Forelimb muscle (tissue), 1 donor: ENCODE measurements at regions not wholly inside any gene's neighbourhood (a gene's known extent, or its start where the extent isn't known, plus 50 kb on each side); places are given as distances from the start of the nearest gene placed in this dataset.

Source experiments
- DNase-seq: peaks from one replicate; pipeline ENCODE4 v3.0.0-alpha.2; 2013; ENCODE audit warnings: low read depth

- DNase-seq, result no peak
Measured at GRCh38 chr11:116445108-116446047, 327.4 kb downstream of the BUD13 start.

- DNase-seq, result no peak
Measured at GRCh38 chr11:116442238-116442752, 330.5 kb downstream of the BUD13 start.

GRCh38 chr11:116439361-116439677 is 333.5 kb downstream of the BUD13 start:
- DNase-seq, result no peak

- DNase-seq, result no peak
Measured at GRCh38 chr11:116438651-116439360, 334.0 kb downstream of the BUD13 start.

GRCh38 chr11:116434986-116435385 is 337.8 kb downstream of the BUD13 start:
- no peak for DNase-seq

GRCh38 chr11:116432301-116432700 is 340.5 kb downstream of the BUD13 start:
- DNase-seq, result no peak

GRCh38 chr11:116431842-116432241 is 340.9 kb downstream of the BUD13 start:
- no peak for DNase-seq

- DNase-seq, result no peak
Measured at GRCh38 chr11:116428638-116428975, 344.2 kb downstream of the BUD13 start.

GRCh38 chr11:116427903-116428637 is 344.7 kb downstream of the BUD13 start:
- peak; percentile 2 for DNase-seq

GRCh38 chr11:116427337-116427902 is 345.4 kb downstream of the BUD13 start:
- no peak for DNase-seq

- DNase-seq, result no peak
Measured at GRCh38 chr11:116426761-116427160, 346.0 kb downstream of the BUD13 start.

- no peak for DNase-seq
Measured at GRCh38 chr11:116424615-116425261, 348.0 kb downstream of the BUD13 start.

- DNase-seq, result no peak
Measured at GRCh38 chr11:116422956-116423600, 349.7 kb downstream of the BUD13 start.

- DNase-seq, result no peak
Measured at GRCh38 chr11:116422556-116422955, 350.2 kb downstream of the BUD13 start.

GRCh38 chr11:116421529-116422185 is 351.1 kb downstream of the BUD13 start:
- no peak for DNase-seq

GRCh38 chr11:116420770-116421528 is 351.8 kb downstream of the BUD13 start:
- DNase-seq, result no peak

GRCh38 chr11:116420030-116420429 is 352.8 kb downstream of the BUD13 start:
- no peak for DNase-seq

GRCh38 chr11:116418388-116419041 is 354.3 kb downstream of the BUD13 start:
- no peak for DNase-seq

- DNase-seq, result no peak
Measured at GRCh38 chr11:116416852-116417251, 355.9 kb downstream of the BUD13 start.
